Calu3 (cell line): ENCODE measurements at regions not wholly inside any gene's neighbourhood (a gene's known extent, or its start where the extent isn't known, plus 50 kb on each side); places are given as distances from the start of the nearest gene placed in this dataset.
"Not testable (repeated sequence)": the region's sequence is repeated elsewhere in the genome, so short reads cannot be mapped to it uniquely, and the experiment has no call there.

ENCODE experiments used
- BruUV-seq: library from RNA; stranded (reverse); fragments of 400-500 nt; replicated peaks from 2 replicates; lab custom pipeline; 2021; lab: Mats Ljungman, UMichigan
- CTCF ChIA-PET: fragments of 300-600 bp; sonication (Branson Sonifier 250); formaldehyde crosslinking; loops from one replicate; lab custom pipeline; 2022; ENCODE audit warnings: antibody characterized with exemption; lab: Charles Lee
- DNase-seq: peaks from one replicate; pipeline ENCODE4 v3.0.0; 2022
- H3K27ac Mint-ChIP-seq: one replicate; pipeline ENCODE4 v1.8.0; 2022; ENCODE audit warnings: mixed read lengths; ENCODE audit not compliant: unreplicated experiment
- H3K27me3 Mint-ChIP-seq: one replicate; pipeline ENCODE4 v1.8.0; 2022; ENCODE audit warnings: mixed read lengths; ENCODE audit not compliant: unreplicated experiment
- H3K36me3 Mint-ChIP-seq: one replicate; pipeline ENCODE4 v1.8.0; 2022; ENCODE audit warnings: mild to moderate bottlenecking, moderate library complexity, mixed read lengths; ENCODE audit not compliant: insufficient read depth, unreplicated experiment
- H3K4me1 Mint-ChIP-seq: one replicate; pipeline ENCODE4 v1.8.0; 2022; ENCODE audit warnings: mild to moderate bottlenecking, low read depth, mixed read lengths; ENCODE audit not compliant: unreplicated experiment
- H3K4me3 Mint-ChIP-seq: one replicate; pipeline ENCODE4 v1.8.0; 2022; ENCODE audit warnings: mild to moderate bottlenecking, low read depth, moderate library complexity, mixed read lengths; ENCODE audit not compliant: unreplicated experiment
- H3K9me3 Mint-ChIP-seq: one replicate; pipeline ENCODE4 v1.8.0; 2022; ENCODE audit warnings: low read depth, mixed read lengths; ENCODE audit not compliant: unreplicated experiment
- intact Hi-C: fragments of 100-400 bp; cut with micrococcal nuclease; formaldehyde crosslinking; loops from one replicate; pipeline ENCODE4 v1.10.0; 2022; ENCODE audit not compliant: unreplicated experiment
- TF ChIP-seq, protein P1 (sequence below): fragments of 200-600 bp; IDR thresholded peaks from one replicate; pipeline ENCODE4 v1.8.0; 2022; ENCODE audit warnings: antibody characterized with exemption; ENCODE audit not compliant: unreplicated experiment

DNA sequence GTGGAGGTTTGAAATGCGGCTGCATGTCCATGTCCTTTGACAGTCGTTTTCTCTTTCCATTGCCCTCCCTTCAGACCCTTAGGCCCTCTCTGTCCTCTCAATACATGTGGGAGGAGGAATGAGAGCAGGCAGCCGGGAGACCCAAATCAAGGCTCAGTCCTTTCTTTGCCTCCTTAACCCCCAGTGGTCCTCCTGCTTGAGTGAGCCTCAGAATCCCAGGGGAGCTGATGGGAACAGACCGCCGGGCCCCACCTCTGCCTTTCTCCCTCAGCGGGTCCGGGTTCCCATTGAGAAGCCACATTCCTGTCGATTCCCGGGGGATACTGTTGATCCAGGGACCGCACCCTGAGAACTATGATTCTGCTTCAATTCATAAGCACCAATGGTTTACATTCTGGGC, 77.9 kb upstream of the RFLNA start:
- peaks cover 80% of the 10 kb centered on the region for H3K27me3 Mint-ChIP-seq
- H3K27ac Mint-ChIP-seq: no peak overlapping the region
- H3K4me3 Mint-ChIP-seq: no peak overlapping the region
- peaks cover 7% of the 10 kb centered on the region for H3K9me3 Mint-ChIP-seq
- CTCF ChIA-PET: interaction anchor here (0.7 kb wide), 3 partner anchors 20 to 566 kb away, joined by 3 to 6 read pairs (median 4); no protein-coding TSS in a partner anchor
- no peaks in the 10 kb centered on the region for H3K36me3 Mint-ChIP-seq
- BruUV-seq: no TSS peak
- DNase-seq: no peak
- intact Hi-C loops: no loop called here
- H3K4me1 Mint-ChIP-seq: no peaks in the 10 kb centered on the region
- TF ChIP-seq, protein P1, sequence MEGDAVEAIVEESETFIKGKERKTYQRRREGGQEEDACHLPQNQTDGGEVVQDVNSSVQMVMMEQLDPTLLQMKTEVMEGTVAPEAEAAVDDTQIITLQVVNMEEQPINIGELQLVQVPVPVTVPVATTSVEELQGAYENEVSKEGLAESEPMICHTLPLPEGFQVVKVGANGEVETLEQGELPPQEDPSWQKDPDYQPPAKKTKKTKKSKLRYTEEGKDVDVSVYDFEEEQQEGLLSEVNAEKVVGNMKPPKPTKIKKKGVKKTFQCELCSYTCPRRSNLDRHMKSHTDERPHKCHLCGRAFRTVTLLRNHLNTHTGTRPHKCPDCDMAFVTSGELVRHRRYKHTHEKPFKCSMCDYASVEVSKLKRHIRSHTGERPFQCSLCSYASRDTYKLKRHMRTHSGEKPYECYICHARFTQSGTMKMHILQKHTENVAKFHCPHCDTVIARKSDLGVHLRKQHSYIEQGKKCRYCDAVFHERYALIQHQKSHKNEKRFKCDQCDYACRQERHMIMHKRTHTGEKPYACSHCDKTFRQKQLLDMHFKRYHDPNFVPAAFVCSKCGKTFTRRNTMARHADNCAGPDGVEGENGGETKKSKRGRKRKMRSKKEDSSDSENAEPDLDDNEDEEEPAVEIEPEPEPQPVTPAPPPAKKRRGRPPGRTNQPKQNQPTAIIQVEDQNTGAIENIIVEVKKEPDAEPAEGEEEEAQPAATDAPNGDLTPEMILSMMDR: no peak

DNA sequence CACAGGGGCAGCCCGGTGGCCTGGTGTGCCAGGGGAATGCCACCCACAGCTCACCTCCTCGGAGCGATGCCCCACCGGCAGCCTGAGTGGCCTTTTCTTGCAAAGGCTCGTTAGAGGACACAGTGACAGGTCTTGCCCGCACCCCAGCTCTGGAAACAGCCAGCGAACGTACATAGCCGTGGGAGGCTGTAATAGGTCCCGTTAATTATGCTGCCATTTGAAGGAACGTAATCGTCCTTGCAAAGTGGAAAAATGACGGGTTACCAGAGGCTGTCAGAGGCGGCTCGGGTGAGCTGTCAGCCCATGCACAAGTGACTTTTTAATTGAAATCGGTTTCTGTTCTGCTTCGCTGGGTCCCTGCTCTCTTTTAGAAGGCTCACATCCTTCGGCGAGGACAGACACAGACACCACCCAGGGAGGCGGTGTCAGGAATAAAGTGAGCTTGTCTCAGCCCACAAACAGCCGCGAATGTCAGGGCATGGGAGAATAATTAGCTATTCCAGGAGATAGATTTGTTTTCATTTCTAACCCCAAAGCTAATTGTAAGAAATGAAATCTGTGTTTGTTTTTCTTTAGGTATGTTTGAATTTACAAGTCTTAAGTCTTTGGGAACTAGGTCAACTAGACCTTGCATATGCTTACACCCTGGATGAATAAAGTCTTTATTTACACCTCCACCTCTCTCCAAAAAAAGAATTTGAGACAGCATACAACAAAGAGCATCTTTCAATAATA, 77.2 kb upstream of the RFLNA start:
- Mint-ChIP-seq H3K4me1 (no peaks in the 10 kb centered on the region), H3K36me3 (no peaks in the 10 kb centered on the region), H3K27me3 (peaks cover 84% of the 10 kb centered on the region), H3K4me3 (no peak overlapping the region), H3K27ac (no peak overlapping the region), H3K9me3 (peaks cover 7% of the 10 kb centered on the region)
- CTCF ChIA-PET: interaction anchor here (0.7 to 1.4 kb wide), 3 partner anchors 9 to 565 kb away, joined by 3 to 4 read pairs (median 4); no protein-coding TSS in a partner anchor
- no TSS peak for BruUV-seq
- intact Hi-C loops: no loop called here
- TF ChIP-seq, protein P1: no peak
- no peak for DNase-seq

DNA sequence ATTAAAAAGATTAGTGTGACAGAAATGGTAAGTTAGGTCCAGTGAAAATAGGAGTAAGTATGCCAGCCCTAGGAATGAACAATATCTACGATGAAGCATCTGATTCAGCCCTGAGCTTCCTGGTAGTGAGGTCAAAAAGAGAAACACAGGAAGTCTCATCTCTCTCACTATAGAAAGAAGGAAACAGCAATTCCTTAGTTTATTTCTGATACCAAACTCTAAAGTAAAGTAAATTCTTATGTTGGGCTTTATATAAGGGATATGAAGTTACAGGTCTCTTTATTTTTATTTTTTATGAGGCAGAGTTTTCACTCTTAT, 76.7 kb upstream of the RFLNA start:
- intact Hi-C loops: no loop called here
- CTCF ChIA-PET: interaction anchor here (1.4 kb wide), 1 partner anchor 9 kb away, joined by 4 read pairs; no protein-coding TSS in a partner anchor
- H3K9me3 Mint-ChIP-seq: peaks cover 7% of the 10 kb centered on the region

DNA sequence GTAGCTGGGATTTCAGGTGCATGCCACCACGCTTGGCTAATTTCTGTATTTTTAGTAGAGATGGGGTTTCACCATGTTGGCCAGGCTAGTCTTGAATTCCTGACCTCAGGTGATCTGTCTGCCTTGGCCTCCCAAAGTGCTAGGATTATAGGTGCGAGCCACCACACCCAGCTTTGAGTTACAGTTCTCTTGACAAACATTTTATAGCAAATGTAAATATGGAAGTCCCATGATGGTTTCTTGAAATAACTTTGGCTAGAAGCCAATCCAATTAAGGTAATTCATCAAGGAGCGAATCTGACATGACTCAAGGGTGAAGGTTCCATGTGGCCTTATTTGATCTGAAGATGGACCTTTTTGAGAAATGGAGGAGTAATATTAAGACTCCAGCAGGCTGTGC, 76.2 kb upstream of the RFLNA start:
- H3K36me3 Mint-ChIP-seq, BruUV-seq, intact Hi-C loops, H3K4me3 Mint-ChIP-seq, H3K9me3 Mint-ChIP-seq, H3K27ac Mint-ChIP-seq, DNase-seq, H3K4me1 Mint-ChIP-seq: not testable (repeated sequence)
- CTCF ChIA-PET: interaction anchor here (1.4 kb wide), 1 partner anchor 8 kb away, joined by 4 read pairs; no protein-coding TSS in a partner anchor
- H3K27me3 Mint-ChIP-seq: peaks cover 84% of the 10 kb centered on the region

More for the DNA sequence above, 76.7 kb upstream of the RFLNA start:
- no peak for DNase-seq
- BruUV-seq: no TSS peak
- Mint-ChIP-seq H3K36me3 (no peaks in the 10 kb centered on the region), H3K27ac (no peak overlapping the region), H3K4me1 (no peaks in the 10 kb centered on the region), H3K4me3 (no peak overlapping the region), H3K27me3 (peaks cover 84% of the 10 kb centered on the region)
- TF ChIP-seq, protein P1: no peak
